WTC11 (cell line): ENCODE measurements at regions not wholly inside any gene's neighbourhood (a gene's known extent, or its start where the extent isn't known, plus 50 kb on each side); places are given as distances from the start of the nearest gene placed in this dataset.

Source experiments
- ATAC-seq: fragments of 200-7000 bp; cut with Tn5 transposase; 2 replicates; pipeline ENCODE4 v1.10.0; 2021; ENCODE audit warnings: mild to moderate bottlenecking, moderate library complexity
- CTCF ChIA-PET: fragments of 300-600 bp; sonication (Branson Sonifier 250); formaldehyde crosslinking; loops from one replicate; lab custom pipeline; 2021; ENCODE audit warnings: antibody characterized with exemption; lab: Charles Lee
- POLR2A ChIA-PET: fragments of 350-600 bp; sonication (Branson Sonifier 250); formaldehyde crosslinking; loops from one replicate; lab custom pipeline; 2021; ENCODE audit warnings: antibody characterized with exemption; lab: Charles Lee
- DNase-seq: peaks from one replicate; pipeline ENCODE4 v3.0.0; 2021; ENCODE audit warnings: low spot score
- H3K27ac Mint-ChIP-seq: 2 replicates; pipeline ENCODE4 v1.8.0; 2021; ENCODE audit warnings: mixed read lengths
- H3K27me3 Mint-ChIP-seq: 2 replicates; pipeline ENCODE4 v1.8.0; 2021; ENCODE audit warnings: low read depth, mild to moderate bottlenecking, moderate library complexity, mixed read lengths
- H3K36me3 Mint-ChIP-seq: 2 replicates; pipeline ENCODE4 v1.8.0; 2021; ENCODE audit warnings: mixed read lengths
- H3K4me1 Mint-ChIP-seq: 2 replicates; pipeline ENCODE4 v1.8.0; 2022; ENCODE audit warnings: mixed read lengths
- H3K4me3 Mint-ChIP-seq: 2 replicates; pipeline ENCODE4 v1.8.0; 2021; ENCODE audit warnings: mild to moderate bottlenecking, moderate library complexity, mixed read lengths
- H3K9me3 Mint-ChIP-seq: 2 replicates; pipeline ENCODE4 v1.8.0; 2021; ENCODE audit warnings: mixed read lengths
- ARID4B ChIP-seq: sonication (generic); formaldehyde crosslinking; IDR thresholded peaks from 2 replicates; pipeline ENCODE4 v1.8.0; 2023; ENCODE audit warnings: missing genetic modification reagents, mild to moderate bottlenecking, borderline replicate concordance
- CBFB ChIP-seq: sonication (generic); formaldehyde crosslinking; IDR thresholded peaks from 2 replicates; pipeline ENCODE4 v1.8.1; 2022; ENCODE audit warnings: mild to moderate bottlenecking, low read depth, missing genetic modification reagents
- IRF1 ChIP-seq: sonication (generic); formaldehyde crosslinking; IDR thresholded peaks from 2 replicates; pipeline ENCODE4 v1.8.0; 2023; ENCODE audit warnings: missing genetic modification reagents
- NFATC4 ChIP-seq: fragments of 250-450 bp; sonication (Bioruptor Pico); IDR thresholded peaks from 2 replicates; pipeline ENCODE4 v1.9.0; 2021; ENCODE audit warnings: mild to moderate bottlenecking
- NFYB ChIP-seq: sonication (generic); formaldehyde crosslinking; conservative IDR thresholded peaks from 2 replicates; pipeline ENCODE4 v1.8.0; 2022; ENCODE audit warnings: low read depth, missing genetic modification reagents
- OVOL2 ChIP-seq: fragments of 250-450 bp; sonication (Bioruptor Pico); IDR thresholded peaks from 2 replicates; pipeline ENCODE4 v1.9.0; 2021; ENCODE audit warnings: mild to moderate bottlenecking, borderline replicate concordance
- USF2 ChIP-seq: sonication (generic); formaldehyde crosslinking; IDR thresholded peaks from 2 replicates; pipeline ENCODE4 v1.8.1; 2023; ENCODE audit warnings: mild to moderate bottlenecking, missing genetic modification reagents, moderate library complexity
- ZNF263 ChIP-seq: sonication (generic); formaldehyde crosslinking; IDR thresholded peaks from 2 replicates; pipeline ENCODE4 v1.8.1; 2022; ENCODE audit warnings: low read depth, mild to moderate bottlenecking, moderate library complexity, missing genetic modification reagents
- TF ChIP-seq, protein P1 (sequence below): sonication (generic); formaldehyde crosslinking; IDR thresholded peaks from 2 replicates; pipeline ENCODE4 v1.8.0; 2022; ENCODE audit warnings: mild to moderate bottlenecking, missing genetic modification reagents
- TF ChIP-seq, protein P2 (sequence below): sonication (generic); formaldehyde crosslinking; IDR thresholded peaks from 2 replicates; pipeline ENCODE4 v1.8.1; 2023; ENCODE audit warnings: mild to moderate bottlenecking, missing genetic modification reagents
- TF ChIP-seq, protein P3 (sequence below): fragments of 250-450 bp; sonication (Bioruptor Pico); conservative IDR thresholded peaks from 2 replicates; pipeline ENCODE4 v1.9.0; 2021; ENCODE audit warnings: mild to moderate bottlenecking
- TF ChIP-seq, protein P4 (sequence below): fragments of 250-450 bp; sonication (Bioruptor Pico); IDR thresholded peaks from 2 replicates; pipeline ENCODE4 v1.9.0; 2021; ENCODE audit warnings: mild to moderate bottlenecking, borderline replicate concordance

DNA sequence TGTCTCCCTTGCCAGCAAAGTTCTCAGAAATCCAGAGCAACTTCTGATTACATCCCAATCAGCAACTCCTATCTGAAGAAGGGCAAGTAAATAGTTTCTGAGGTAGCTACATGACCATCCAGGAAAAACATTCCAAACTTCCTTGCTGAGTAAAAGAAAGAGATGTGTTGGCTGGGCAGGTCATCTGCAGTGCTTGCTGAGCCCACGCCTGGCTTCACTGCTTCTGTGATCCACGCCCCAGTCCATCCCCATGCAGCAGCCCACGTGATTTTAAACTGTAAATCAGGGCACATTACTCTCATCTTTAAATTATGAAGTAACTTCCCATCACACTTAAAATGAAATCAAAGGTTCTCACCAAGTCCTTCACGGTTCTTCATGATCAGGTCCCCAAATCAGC is 603.6 kb downstream of the QKI start:
- H3K36me3 Mint-ChIP-seq: no peaks in the 10 kb centered on the region

More for the DNA sequence above, 603.6 kb downstream of the QKI start:
- POLR2A ChIA-PET: no interaction called here
- ATAC-seq (no peak), DNase-seq (no peak)
- Mint-ChIP-seq H3K4me3 (no peak overlapping the region), H3K27ac (no peak overlapping the region), H3K4me1 (peaks cover 13% of the 10 kb centered on the region), H3K27me3 (no peaks in the 10 kb centered on the region), H3K9me3 (peaks cover 5% of the 10 kb centered on the region; the same call in 1 of the 2 replicates)
- CTCF ChIA-PET: no interaction called here
- TF ChIP-seq, protein P1, sequence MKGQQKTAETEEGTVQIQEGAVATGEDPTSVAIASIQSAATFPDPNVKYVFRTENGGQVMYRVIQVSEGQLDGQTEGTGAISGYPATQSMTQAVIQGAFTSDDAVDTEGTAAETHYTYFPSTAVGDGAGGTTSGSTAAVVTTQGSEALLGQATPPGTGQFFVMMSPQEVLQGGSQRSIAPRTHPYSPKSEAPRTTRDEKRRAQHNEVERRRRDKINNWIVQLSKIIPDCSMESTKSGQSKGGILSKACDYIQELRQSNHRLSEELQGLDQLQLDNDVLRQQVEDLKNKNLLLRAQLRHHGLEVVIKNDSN (CRISPR knock-in tag): no peak
- TF ChIP-seq CBFB (CRISPR knock-in tag) (no peak), NFATC4 (no peak), OVOL2 (CRISPR knock-in tag) (no peak), NFYB (CRISPR knock-in tag) (no peak), USF2 (CRISPR knock-in tag) (no peak), ZNF263 (CRISPR knock-in tag) (no peak), ARID4B (no peak), IRF1 (no peak)
- TF ChIP-seq, protein P2, sequence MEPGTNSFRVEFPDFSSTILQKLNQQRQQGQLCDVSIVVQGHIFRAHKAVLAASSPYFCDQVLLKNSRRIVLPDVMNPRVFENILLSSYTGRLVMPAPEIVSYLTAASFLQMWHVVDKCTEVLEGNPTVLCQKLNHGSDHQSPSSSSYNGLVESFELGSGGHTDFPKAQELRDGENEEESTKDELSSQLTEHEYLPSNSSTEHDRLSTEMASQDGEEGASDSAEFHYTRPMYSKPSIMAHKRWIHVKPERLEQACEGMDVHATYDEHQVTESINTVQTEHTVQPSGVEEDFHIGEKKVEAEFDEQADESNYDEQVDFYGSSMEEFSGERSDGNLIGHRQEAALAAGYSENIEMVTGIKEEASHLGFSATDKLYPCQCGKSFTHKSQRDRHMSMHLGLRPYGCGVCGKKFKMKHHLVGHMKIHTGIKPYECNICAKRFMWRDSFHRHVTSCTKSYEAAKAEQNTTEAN (CRISPR knock-in tag): no peak
- TF ChIP-seq, protein P3, sequence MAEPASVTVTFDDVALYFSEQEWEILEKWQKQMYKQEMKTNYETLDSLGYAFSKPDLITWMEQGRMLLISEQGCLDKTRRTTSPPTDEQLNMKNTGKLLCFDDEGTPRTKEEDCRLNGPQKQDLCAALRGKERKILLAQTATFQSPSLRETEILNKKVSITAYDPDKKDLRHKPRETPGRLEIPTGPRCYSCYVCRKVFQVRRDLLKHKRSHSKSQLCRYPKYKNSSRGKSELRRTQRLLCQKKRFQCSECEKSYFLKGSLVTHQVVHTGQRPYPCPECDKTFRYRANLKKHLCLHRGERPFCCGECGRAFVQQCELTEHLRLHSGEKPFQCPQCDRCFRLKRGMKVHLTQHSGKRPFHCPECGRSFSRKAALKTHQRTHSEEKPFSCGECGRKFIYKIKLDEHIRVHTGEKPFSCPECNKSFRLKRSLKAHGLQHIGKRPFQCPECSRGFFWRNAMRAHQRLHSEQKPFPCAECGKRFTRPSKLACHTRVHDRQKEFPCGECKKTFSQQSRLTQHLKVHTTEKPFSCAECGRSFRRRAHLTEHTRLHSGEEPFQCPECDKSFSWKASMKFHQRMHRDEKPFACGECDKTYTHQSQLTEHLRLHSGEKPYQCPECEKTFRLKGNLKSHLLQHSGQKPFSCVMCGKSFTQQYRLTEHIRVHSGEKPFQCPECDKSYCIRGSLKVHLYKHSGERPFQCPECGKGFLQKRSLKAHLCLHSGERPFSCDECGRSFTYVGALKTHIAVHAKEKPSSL (CRISPR knock-in tag): no peak
- TF ChIP-seq, protein P4, sequence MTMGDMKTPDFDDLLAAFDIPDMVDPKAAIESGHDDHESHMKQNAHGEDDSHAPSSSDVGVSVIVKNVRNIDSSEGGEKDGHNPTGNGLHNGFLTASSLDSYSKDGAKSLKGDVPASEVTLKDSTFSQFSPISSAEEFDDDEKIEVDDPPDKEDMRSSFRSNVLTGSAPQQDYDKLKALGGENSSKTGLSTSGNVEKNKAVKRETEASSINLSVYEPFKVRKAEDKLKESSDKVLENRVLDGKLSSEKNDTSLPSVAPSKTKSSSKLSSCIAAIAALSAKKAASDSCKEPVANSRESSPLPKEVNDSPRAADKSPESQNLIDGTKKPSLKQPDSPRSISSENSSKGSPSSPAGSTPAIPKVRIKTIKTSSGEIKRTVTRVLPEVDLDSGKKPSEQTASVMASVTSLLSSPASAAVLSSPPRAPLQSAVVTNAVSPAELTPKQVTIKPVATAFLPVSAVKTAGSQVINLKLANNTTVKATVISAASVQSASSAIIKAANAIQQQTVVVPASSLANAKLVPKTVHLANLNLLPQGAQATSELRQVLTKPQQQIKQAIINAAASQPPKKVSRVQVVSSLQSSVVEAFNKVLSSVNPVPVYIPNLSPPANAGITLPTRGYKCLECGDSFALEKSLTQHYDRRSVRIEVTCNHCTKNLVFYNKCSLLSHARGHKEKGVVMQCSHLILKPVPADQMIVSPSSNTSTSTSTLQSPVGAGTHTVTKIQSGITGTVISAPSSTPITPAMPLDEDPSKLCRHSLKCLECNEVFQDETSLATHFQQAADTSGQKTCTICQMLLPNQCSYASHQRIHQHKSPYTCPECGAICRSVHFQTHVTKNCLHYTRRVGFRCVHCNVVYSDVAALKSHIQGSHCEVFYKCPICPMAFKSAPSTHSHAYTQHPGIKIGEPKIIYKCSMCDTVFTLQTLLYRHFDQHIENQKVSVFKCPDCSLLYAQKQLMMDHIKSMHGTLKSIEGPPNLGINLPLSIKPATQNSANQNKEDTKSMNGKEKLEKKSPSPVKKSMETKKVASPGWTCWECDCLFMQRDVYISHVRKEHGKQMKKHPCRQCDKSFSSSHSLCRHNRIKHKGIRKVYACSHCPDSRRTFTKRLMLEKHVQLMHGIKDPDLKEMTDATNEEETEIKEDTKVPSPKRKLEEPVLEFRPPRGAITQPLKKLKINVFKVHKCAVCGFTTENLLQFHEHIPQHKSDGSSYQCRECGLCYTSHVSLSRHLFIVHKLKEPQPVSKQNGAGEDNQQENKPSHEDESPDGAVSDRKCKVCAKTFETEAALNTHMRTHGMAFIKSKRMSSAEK (CRISPR knock-in tag): no peak
